ENCODE measurements at regions not wholly inside any gene's neighbourhood (a gene's known extent, or its start where the extent isn't known, plus 50 kb on each side); places are given as distances from the start of the nearest gene placed in this dataset.

DNA sequence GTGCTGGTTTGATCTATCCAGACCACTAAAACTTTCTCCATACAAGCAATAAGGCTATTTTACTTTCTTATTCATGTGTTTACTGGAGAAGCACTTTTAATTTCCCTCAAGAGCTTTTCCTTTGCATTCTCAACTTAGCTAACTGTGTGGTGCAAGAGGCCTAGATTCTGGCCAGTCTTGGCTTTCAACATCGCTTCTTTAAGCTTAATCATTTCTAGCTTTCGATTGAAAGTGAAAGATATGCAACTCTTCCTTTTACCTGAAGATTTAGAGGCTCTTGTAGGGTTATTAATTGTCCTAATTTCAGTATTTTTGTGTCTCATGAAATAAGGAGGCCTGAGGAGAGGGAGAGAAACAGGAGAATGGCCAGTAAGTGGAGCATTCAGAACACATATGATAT lies 234.8 kb upstream of the GADL1 start:
- Mint-ChIP-seq H3K27me3 (peaks cover 2% of the 10 kb centered on the region), H3K9me3 (peaks cover 7% of the 10 kb centered on the region), H3K4me3 (no peak overlapping the region), H3K4me1 (peaks cover 5% of the 10 kb centered on the region), H3K36me3 (peaks cover 4% of the 10 kb centered on the region), H3K27ac (no peak overlapping the region)
- DNase-seq (no peak), ATAC-seq (ENCODE audit: low read depth) (no peak)
- POLR2A ChIA-PET = no interaction called here

DNA sequence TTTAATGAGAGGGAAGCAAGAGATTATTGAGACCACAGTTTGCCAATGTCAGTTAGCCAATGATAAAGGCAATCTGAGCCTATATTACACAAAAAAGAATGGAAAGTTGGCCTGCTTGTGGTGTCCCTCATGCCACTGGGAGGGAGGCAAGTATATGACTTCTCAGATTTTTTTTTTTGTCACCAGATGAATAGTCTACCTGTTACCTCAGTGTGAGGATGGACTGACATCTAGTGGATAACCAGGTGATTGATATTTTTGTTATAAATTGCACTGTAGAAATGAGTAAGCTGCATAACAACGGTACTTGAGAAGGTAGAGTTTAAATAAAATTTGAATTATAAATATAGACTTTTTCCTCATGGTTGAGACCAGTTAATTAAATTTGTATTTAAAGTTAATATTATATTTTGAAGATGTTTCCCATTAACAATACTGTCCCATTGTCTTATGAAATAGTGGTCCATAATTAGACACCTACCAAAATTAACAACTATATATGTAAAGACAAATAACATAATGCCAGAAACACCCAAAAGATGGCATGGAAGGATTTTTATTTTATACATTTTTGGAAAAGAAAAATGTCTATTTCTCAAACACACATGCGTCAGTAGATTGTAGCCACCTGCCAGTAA lies 237.8 kb upstream of the GADL1 start:
- H3K27me3 Mint-ChIP-seq = peaks cover 2% of the 10 kb centered on the region

DNA sequence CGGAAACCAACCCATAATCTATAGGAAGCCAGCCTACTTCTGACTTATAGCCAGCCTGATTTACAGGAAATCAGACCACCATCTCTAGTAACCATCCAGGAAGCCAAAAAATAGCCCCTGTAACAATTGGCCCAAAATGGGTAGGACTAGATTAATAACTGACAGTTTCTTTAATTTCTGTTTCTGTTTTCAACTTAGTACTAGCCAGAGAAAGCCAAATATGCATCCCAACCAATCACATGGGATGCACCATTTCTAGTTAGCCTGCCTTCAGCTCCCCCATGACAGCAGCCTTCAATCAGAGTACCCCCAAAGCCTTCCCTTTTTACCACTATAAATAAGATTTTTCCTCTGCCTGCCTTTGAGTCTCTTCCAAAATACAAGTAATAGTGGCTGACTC lies 239.1 kb upstream of the GADL1 start:
- DNase-seq (no peak), ATAC-seq (ENCODE audit: low read depth) (no peak)
- Mint-ChIP-seq H3K36me3 (no peaks in the 10 kb centered on the region), H3K4me3 (no peak overlapping the region), H3K27me3 (peaks cover 2% of the 10 kb centered on the region), H3K4me1 (peaks cover 5% of the 10 kb centered on the region), H3K9me3 (no peaks in the 10 kb centered on the region), H3K27ac (no peak overlapping the region)
- POLR2A ChIA-PET = no interaction called here

More for the DNA sequence above, 237.8 kb upstream of the GADL1 start:
- DNase-seq (no peak), ATAC-seq (ENCODE audit: low read depth) (no peak)
- H3K9me3 Mint-ChIP-seq = no peaks in the 10 kb centered on the region
- peaks cover 5% of the 10 kb centered on the region for H3K4me1 Mint-ChIP-seq
- H3K4me3 Mint-ChIP-seq = no peak overlapping the region
- H3K36me3 Mint-ChIP-seq = no peaks in the 10 kb centered on the region
- H3K27ac Mint-ChIP-seq = no peak overlapping the region
- POLR2A ChIA-PET = no interaction called here

DNA sequence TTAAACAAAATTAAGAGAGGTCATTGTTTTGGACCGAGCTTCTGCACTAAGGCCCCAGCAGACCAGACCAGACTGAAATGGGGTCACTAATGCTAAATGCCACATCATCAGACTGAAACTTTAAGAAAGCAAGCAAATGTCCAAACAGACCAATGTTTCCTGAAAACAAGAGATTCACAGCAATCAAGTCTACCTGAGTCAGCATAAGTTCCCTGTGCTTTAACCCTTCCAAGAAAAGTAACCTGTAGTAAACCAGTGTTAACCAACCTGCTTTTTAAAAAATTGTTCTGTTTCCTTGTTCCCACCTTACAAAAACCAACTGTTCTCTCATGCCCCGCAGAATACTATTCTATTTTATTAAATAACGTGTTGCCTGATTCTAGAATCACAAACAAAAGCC lies 241.1 kb upstream of the GADL1 start:
- POLR2A ChIA-PET = interaction anchor here (1.3 kb wide), 1 partner anchor 397 kb away, joined by 3 read pairs; the partner anchor contains the start of gene STT3B
- no peaks in the 10 kb centered on the region for H3K36me3 Mint-ChIP-seq
- DNase-seq (no peak), ATAC-seq (ENCODE audit: low read depth) (no peak)
- H3K27ac Mint-ChIP-seq = no peak overlapping the region
- no peaks in the 10 kb centered on the region for H3K9me3 Mint-ChIP-seq
- H3K27me3 Mint-ChIP-seq = peaks cover 2% of the 10 kb centered on the region
- H3K4me3 Mint-ChIP-seq = no peak overlapping the region
- H3K4me1 Mint-ChIP-seq = peaks cover 5% of the 10 kb centered on the region

DNA sequence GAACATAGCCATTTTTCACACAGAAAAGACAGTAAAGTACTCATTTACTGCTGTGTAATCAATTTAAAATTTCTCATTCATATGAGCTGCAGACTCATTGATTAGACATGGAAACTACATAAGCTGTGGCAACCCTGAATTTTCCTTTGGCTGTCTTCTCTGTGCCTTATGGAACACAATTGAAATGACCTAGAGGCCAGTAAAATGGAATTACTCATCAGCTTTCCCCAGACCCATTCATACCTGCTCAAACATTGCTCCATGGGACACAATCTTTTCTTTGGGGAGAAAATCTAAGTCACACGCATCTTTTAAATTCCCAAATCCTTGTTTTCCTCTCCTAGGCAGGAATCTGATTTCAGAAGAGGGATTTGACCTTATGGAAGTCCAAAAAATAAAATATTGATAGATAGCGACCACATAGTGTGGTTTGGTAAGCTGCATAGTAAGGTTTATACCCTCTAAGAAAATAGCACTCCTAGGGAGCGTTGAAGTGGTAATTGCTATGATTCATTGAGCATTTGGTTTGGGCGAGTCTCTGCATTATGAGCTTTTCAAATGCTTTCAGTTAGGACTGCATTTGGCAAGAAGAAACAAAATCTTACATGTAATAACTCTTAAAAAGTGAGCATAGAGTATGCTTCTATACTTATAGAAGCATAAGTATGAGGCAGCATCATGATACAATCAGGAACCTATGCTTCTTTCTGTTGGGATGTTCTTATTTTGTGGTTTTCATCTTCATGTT lies 243.4 kb upstream of the GADL1 start:
- ATAC-seq (ENCODE audit: low read depth) (no peak), DNase-seq (no peak)
- Mint-ChIP-seq H3K4me1 (peaks cover 5% of the 10 kb centered on the region), H3K27me3 (peaks cover 2% of the 10 kb centered on the region), H3K27ac (no peak overlapping the region), H3K36me3 (no peaks in the 10 kb centered on the region), H3K4me3 (no peak overlapping the region), H3K9me3 (no peaks in the 10 kb centered on the region)
- POLR2A ChIA-PET = no interaction called here

DNA sequence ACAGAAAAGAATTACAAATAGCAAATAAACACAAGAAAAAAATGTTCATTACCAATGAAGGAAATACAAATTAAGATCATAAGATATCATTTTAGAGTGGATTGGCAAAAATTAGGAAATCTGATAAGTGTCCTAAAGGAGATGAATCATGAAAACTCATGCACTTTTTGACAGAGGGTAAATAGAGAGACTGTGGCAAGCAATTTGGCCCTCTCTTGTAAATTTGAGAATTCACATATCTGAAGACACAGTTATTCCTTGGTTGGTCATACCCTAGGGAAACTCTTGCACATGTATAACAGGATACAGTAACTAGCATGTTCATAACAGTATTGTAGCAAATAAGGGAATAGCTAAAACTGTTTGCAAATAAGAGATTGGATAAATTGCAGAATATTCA lies 246.0 kb upstream of the GADL1 start:
- no peak for ATAC-seq (ENCODE audit: low read depth)
- POLR2A ChIA-PET = no interaction called here
- Mint-ChIP-seq H3K9me3 (no peaks in the 10 kb centered on the region), H3K27ac (no peak overlapping the region), H3K36me3 (no peaks in the 10 kb centered on the region), H3K4me1 (no peaks in the 10 kb centered on the region), H3K27me3 (peaks cover 2% of the 10 kb centered on the region), H3K4me3 (no peak overlapping the region)
- DNase-seq = no peak

DNA sequence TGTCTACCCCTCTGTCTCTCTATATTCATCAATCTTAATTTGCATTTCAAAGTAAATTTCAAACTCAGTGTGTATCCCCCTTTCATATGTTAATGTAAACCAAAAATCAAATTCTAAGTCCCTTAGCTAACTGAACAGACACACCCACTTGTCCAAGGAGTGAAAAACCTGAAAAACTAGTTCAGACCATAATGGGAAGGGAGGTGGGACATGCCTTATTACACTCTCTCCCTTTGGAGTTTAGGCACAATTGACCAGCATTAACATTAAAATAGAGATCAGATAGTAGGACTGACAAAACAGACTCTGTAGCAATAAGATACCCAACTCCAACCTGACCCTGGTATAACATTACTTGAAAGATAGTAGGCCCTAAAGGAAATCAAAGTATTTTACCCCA lies 247.7 kb upstream of the GADL1 start:
- Mint-ChIP-seq H3K36me3 (no peaks in the 10 kb centered on the region), H3K4me3 (no peak overlapping the region), H3K4me1 (no peaks in the 10 kb centered on the region), H3K27me3 (peaks cover 2% of the 10 kb centered on the region), H3K27ac (no peak overlapping the region), H3K9me3 (peaks cover 3% of the 10 kb centered on the region)
- POLR2A ChIA-PET = no interaction called here
- DNase-seq (no peak), ATAC-seq (ENCODE audit: low read depth) (no peak)

DNA sequence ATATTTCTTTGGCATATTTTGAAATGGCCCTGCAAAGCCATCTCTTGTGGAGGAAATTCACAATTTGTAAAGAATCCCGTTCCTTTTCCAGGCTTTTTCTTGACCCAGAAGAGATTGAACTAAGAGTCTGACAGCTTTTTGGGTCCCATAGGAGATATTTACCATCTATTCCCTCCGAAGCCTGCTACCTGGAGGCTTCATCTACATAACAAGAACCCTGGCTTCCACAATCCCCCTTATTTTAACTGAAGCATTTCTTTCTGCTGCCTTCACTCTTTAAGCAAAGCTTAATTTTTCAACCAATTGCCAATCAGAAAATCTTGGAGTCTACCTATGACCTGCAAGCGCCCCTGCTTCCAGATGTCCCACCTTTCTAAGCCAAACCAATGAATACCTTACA lies 248.1 kb upstream of the GADL1 start:
- no peak overlapping the region for H3K27ac Mint-ChIP-seq
- H3K36me3 Mint-ChIP-seq = no peaks in the 10 kb centered on the region
- no peak for DNase-seq
- POLR2A ChIA-PET = no interaction called here
- no peak for ATAC-seq (ENCODE audit: low read depth)
- H3K27me3 Mint-ChIP-seq = peaks cover 2% of the 10 kb centered on the region
- H3K9me3 Mint-ChIP-seq = peaks cover 3% of the 10 kb centered on the region
- H3K4me3 Mint-ChIP-seq = no peak overlapping the region
- H3K4me1 Mint-ChIP-seq = no peaks in the 10 kb centered on the region

DNA sequence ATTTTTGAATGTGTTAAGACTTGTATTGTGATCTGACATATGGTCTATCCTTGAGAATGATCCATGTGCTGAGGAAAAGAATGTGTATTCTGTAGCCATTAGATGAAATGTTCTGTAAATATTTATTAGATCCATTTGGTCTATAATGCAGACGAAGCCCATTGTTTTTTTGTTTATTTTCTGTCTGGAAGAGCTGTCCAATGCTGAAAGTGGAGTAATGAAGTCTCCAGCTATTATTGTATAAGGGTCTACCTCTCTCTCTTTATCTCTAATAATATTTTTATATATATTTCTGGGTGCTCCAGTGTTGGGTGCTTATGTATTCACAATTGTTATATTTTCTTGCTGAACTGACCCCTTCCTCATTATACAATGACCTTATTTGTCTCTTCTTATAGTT lies 250.6 kb upstream of the GADL1 start:
- H3K27ac Mint-ChIP-seq = no peak overlapping the region
- H3K9me3 Mint-ChIP-seq = peaks cover 14% of the 10 kb centered on the region
- no peaks in the 10 kb centered on the region for H3K4me1 Mint-ChIP-seq
- POLR2A ChIA-PET = no interaction called here
- peaks cover 3% of the 10 kb centered on the region for H3K36me3 Mint-ChIP-seq
- peaks cover 2% of the 10 kb centered on the region for H3K27me3 Mint-ChIP-seq
- ATAC-seq (ENCODE audit: low read depth) = no peak
- DNase-seq = no peak
- H3K4me3 Mint-ChIP-seq = no peak overlapping the region

DNA sequence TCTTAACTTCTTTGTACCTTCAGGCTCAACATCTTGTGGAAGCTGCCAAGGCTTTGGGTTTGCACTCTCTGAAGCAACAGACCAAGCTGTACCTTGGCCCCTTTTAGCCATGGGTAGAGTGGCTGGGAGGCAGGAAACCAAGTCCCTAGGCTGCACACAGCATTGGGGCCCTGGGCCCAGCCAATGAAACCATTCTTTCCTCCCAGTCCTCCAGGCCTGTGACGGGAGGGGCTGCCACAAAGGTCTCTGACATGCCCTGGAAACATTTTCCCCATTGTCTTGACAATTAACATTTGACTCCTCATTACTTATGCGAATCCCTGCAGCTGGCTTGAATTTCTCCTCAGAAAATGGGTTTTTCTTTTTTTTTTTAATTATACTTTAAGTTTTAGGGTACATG lies 253.1 kb upstream of the GADL1 start:
- no peak overlapping the region for H3K4me3 Mint-ChIP-seq
- POLR2A ChIA-PET = no interaction called here
- H3K27me3 Mint-ChIP-seq = no peaks in the 10 kb centered on the region
- H3K4me1 Mint-ChIP-seq = no peaks in the 10 kb centered on the region
- H3K27ac Mint-ChIP-seq = no peak overlapping the region
- DNase-seq (no peak), ATAC-seq (ENCODE audit: low read depth) (no peak)
- peaks cover 26% of the 10 kb centered on the region for H3K9me3 Mint-ChIP-seq
- peaks cover 5% of the 10 kb centered on the region for H3K36me3 Mint-ChIP-seq

DNA sequence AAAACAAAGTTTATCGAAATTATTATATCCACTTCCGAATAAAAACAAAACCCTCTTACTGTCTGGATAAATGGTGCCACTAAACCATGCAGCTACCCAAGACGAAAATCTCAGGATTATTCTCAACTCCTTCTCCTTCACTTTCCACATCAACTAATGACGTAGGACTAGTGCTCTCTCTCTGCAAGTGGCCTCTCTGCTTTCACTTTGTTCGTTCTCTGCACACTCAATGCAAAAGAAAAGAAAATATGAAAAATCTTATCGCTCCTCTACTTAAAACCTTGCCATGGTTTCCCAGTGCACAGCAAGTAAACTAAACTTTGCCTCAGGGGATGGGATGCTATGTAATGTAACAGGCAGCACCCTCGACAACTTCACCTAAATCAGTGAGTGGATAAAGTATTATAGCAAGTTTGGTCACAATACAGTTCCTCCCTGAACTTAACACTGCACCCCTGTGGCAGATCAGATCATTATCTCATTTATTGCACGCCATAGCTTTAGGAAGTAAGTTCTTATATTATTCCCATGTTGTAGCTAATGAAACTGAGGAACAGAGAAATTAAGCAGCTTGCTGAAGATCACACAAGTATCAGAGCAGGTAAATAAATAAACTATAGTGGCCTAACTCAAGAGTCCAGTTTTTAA lies 262.7 kb upstream of the GADL1 start:
- Mint-ChIP-seq H3K27ac (no peak overlapping the region), H3K27me3 (no peaks in the 10 kb centered on the region), H3K4me3 (peak overlapping the region; percentile 32), H3K9me3 (peaks cover 2% of the 10 kb centered on the region), H3K4me1 (peaks cover 1% of the 10 kb centered on the region), H3K36me3 (no peaks in the 10 kb centered on the region)
- ATAC-seq (ENCODE audit: low read depth) (no peak), DNase-seq (no peak)
- POLR2A ChIA-PET = no interaction called here

DNA sequence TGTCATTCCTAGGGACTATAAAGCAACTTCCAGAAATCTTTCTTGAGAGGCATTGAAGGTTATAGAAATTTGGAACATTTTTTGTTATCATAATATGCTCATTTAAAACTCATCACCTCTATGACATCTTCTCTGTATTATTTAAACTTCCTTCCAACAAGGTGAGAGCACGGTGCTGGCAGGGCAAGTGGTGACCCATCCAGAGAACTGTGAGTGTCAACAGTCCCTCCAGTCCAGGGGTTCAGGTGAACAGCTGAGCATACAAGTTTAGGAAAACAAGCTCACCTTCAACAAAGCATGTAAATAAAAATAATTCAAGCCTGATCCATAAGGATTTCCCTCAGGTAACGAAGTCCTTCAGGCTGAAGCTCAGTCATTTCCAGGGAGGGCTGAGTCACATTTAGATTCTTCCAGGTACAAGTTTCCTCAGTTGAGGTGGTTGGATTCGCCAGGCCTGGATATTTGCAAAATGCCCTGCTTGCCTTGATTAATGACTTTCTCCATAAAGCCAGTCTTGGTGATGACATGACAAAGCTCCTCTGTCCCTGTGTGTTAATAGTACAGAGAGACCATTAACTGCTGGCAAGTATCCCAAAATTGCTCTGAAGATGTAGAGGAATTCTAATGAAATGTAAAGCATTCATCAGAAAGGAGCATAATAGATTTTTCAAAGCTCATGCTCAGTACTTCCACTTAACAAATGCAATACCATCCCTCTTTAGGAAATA lies 263.6 kb upstream of the GADL1 start:
- peaks cover under 1% of the 10 kb centered on the region for H3K36me3 Mint-ChIP-seq
- DNase-seq (no peak), ATAC-seq (ENCODE audit: low read depth) (no peak)
- POLR2A ChIA-PET = no interaction called here
- no peak overlapping the region for H3K4me3 Mint-ChIP-seq
- H3K27ac Mint-ChIP-seq = no peak overlapping the region
- H3K27me3 Mint-ChIP-seq = no peaks in the 10 kb centered on the region
- peaks cover 1% of the 10 kb centered on the region for H3K4me1 Mint-ChIP-seq
- peaks cover 2% of the 10 kb centered on the region for H3K9me3 Mint-ChIP-seq

DNA sequence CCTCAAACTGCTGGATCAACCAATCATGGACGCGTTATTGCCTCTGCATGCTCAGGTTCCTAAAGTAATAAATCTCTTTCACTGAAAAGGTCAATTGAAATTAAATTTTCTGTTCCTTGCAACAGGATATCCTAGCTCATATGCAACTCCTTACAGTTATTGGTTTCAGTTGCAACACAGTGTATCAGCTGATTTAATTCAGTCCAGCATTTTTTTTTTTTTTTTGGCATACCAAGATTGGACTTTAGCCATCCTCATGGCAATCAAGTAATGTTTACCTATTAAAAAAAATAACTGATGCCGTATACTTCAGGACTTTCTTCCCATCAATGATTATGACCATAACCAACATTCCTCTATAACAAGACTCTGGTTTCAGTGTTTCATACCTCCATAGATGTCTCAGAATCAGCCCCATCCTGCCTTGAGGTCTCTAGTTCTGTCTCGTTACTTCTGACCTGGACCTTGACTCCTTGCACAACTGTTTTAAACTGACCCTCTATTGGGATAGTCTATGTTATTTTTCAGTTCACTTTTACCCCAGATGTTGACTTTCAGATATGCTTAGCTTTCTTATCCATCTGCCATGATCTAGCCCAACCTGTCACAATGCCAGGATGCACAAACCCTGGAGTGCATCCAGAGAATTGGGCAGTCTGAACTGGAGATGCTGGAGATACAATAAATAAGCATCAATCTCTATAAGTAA lies 265.0 kb upstream of the GADL1 start:
- H3K27ac Mint-ChIP-seq = no peak overlapping the region
- H3K4me1 Mint-ChIP-seq = peaks cover 1% of the 10 kb centered on the region
- no peak overlapping the region for H3K4me3 Mint-ChIP-seq
- H3K27me3 Mint-ChIP-seq = no peaks in the 10 kb centered on the region
- ATAC-seq (ENCODE audit: low read depth) (no peak), DNase-seq (no peak)
- POLR2A ChIA-PET = no interaction called here
- peaks cover 1% of the 10 kb centered on the region for H3K36me3 Mint-ChIP-seq
- H3K9me3 Mint-ChIP-seq = peaks cover 2% of the 10 kb centered on the region
